ENCODE measurements at regions not wholly inside any gene's neighbourhood (a gene's known extent, or its start where the extent isn't known, plus 50 kb on each side); places are given as distances from the start of the nearest gene placed in this dataset.

DNA sequence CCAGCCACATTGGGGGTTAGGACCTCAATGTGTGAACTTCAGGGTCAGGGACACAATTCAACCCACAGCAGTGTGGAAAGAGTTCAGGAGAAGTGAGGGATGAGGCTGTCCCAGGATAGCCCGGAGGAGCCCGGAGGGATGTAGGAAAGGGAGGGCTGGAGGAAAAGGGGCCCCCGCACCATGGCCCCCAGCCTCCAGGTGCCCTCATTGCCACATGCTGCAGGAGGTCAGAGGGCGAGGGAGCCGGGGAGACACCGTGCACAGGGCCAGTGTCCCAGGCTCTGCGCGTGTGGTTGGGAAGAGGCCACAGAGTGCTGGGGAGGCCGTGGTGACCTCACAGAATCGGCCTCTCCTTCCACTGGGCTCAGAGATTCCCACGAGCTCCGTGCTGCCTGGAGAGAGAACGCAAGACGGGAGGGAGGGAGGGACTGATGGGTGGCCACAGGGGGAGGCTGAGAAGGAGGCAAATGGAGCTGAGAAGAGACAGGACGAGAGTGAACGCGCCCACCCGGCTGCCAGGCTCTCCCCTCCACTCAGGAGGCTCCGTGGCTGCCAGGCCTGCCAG lies 215.1 kb downstream of the DLL1 start:
- no peak overlapping the region for H3K27ac ChIP-seq (ENCODE audit: low read depth in 1 of 2, low read length in 1 of 2)
- peaks cover 0 to 5% (median 0%) of the 10 kb centered on the region in 4 donors for H3K9me3 ChIP-seq (ENCODE audit: control insufficient read depth in 4 of 4, insufficient read depth in 3 of 4, low read length in 3 of 4)
- DNase-seq = peak in 1 of 3 donors; percentile 12
- H3K27me3 ChIP-seq (ENCODE audit: control insufficient read depth in 3 of 3, insufficient read depth in 3 of 3, low read length in 2 of 3) = peaks cover 0 to 21% (median 4%) of the 10 kb centered on the region in 3 donors
- H3K4me3 ChIP-seq = no peak overlapping the region
- TF ChIP-seq, protein P1, sequence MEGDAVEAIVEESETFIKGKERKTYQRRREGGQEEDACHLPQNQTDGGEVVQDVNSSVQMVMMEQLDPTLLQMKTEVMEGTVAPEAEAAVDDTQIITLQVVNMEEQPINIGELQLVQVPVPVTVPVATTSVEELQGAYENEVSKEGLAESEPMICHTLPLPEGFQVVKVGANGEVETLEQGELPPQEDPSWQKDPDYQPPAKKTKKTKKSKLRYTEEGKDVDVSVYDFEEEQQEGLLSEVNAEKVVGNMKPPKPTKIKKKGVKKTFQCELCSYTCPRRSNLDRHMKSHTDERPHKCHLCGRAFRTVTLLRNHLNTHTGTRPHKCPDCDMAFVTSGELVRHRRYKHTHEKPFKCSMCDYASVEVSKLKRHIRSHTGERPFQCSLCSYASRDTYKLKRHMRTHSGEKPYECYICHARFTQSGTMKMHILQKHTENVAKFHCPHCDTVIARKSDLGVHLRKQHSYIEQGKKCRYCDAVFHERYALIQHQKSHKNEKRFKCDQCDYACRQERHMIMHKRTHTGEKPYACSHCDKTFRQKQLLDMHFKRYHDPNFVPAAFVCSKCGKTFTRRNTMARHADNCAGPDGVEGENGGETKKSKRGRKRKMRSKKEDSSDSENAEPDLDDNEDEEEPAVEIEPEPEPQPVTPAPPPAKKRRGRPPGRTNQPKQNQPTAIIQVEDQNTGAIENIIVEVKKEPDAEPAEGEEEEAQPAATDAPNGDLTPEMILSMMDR (IDR thresholded peaks at IDR 0.05; ENCODE audit: control extremely low read depth, extremely low read depth) = no peak
- WGBS, 2 donors = 68 to 79% methylated on average over 19 of the region's 19 CpGs
- H3K4me1 ChIP-seq (ENCODE audit: control insufficient read depth in 5 of 5, insufficient read depth in 5 of 5, low read length in 5 of 5) = no peaks in the 10 kb centered on the region
- no peak overlapping the region for H3K9ac ChIP-seq (ENCODE audit: insufficient read depth in 1 of 2, low read length in 2 of 2)
- ATAC-seq (ENCODE audit: insufficient read depth, low FRiP score) = no peak
- H3K36me3 ChIP-seq (ENCODE audit: control insufficient read depth in 4 of 4, insufficient read depth in 4 of 4, low read length in 4 of 4) = no peaks in the 10 kb centered on the region

DNA sequence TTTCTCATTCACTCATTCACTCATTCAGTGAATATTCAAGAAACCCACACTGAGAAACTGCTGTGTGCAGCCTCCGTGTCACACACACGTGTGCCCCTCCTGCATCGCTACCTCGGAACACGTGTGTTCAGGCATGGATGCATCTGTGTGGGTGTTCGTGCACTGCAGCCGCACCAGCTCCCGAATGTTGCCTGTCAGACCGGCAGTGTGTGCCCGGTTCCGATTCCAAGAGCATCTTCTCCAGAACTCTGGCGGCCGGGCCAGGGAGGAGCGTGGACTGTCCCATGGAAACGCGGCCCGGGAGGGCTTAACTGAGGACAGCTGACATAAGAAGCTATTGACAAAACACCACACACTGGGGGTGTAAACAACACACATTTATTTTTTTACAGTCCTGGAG lies 216.0 kb downstream of the DLL1 start:
- 95 to 96% methylated on average over 17 of the region's 17 CpGs for whole genome bisulfite sequencing, 2 donors
- Histone ChIP-seq H3K9me3 (ENCODE audit: control insufficient read depth in 4 of 4, insufficient read depth in 3 of 4, low read length in 3 of 4) (peaks cover 0 to 5% (median 0%) of the 10 kb centered on the region in 4 donors), H3K36me3 (ENCODE audit: control insufficient read depth in 4 of 4, insufficient read depth in 4 of 4, low read length in 4 of 4) (no peaks in the 10 kb centered on the region), H3K27ac (ENCODE audit: low read depth in 1 of 2, low read length in 1 of 2) (no peak overlapping the region), H3K4me3 (no peak overlapping the region), H3K27me3 (ENCODE audit: control insufficient read depth in 3 of 3, insufficient read depth in 3 of 3, low read length in 2 of 3) (peaks cover 0 to 16% (median 1%) of the 10 kb centered on the region in 3 donors), H3K4me1 (ENCODE audit: control insufficient read depth in 5 of 5, insufficient read depth in 5 of 5, low read length in 5 of 5) (no peaks in the 10 kb centered on the region), H3K9ac (ENCODE audit: insufficient read depth in 1 of 2, low read length in 2 of 2) (no peak overlapping the region)
- TF ChIP-seq, protein P1 (IDR thresholded peaks at IDR 0.05; ENCODE audit: control extremely low read depth, extremely low read depth) = no peak
- DNase-seq = no peak
- no peak for ATAC-seq (ENCODE audit: insufficient read depth, low FRiP score)

DNA sequence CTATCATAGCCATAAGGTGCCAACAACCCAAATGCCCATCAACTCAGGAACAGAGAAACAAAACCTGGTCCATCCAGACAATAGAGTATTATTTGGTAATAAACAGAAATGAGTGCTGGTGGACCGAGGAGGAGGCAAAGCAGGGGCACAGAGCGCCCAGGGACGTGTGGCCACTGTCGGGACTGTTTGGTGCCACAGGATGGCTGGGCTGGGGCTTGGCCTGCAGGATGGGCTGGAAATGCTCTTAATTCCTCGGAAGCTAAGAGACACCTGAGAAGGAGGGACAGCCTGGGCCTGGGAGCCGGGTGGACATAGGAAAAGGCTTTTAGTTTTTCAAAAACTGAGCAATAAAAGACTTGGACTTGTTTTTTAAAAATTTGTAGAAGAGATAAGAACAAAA lies 216.4 kb downstream of the DLL1 start:
- no peak for DNase-seq
- TF ChIP-seq, protein P1 (IDR thresholded peaks at IDR 0.05; ENCODE audit: control extremely low read depth, extremely low read depth) = no peak
- Histone ChIP-seq H3K27ac (ENCODE audit: low read depth in 1 of 2, low read length in 1 of 2) (no peak overlapping the region), H3K27me3 (ENCODE audit: control insufficient read depth in 3 of 3, insufficient read depth in 3 of 3, low read length in 2 of 3) (peaks cover 0 to 12% (median 0%) of the 10 kb centered on the region in 3 donors), H3K9me3 (ENCODE audit: control insufficient read depth in 4 of 4, insufficient read depth in 3 of 4, low read length in 3 of 4) (peaks cover 0 to 5% (median under 1%) of the 10 kb centered on the region in 4 donors), H3K9ac (ENCODE audit: insufficient read depth in 1 of 2, low read length in 2 of 2) (no peak overlapping the region), H3K36me3 (ENCODE audit: control insufficient read depth in 4 of 4, insufficient read depth in 4 of 4, low read length in 4 of 4) (no peaks in the 10 kb centered on the region), H3K4me3 (no peak overlapping the region), H3K4me1 (ENCODE audit: control insufficient read depth in 5 of 5, insufficient read depth in 5 of 5, low read length in 5 of 5) (no peaks in the 10 kb centered on the region)
- 90 to 92% methylated on average over 6 of the region's 6 CpGs for WGBS, 2 donors
- no peak for ATAC-seq (ENCODE audit: insufficient read depth, low FRiP score)

DNA sequence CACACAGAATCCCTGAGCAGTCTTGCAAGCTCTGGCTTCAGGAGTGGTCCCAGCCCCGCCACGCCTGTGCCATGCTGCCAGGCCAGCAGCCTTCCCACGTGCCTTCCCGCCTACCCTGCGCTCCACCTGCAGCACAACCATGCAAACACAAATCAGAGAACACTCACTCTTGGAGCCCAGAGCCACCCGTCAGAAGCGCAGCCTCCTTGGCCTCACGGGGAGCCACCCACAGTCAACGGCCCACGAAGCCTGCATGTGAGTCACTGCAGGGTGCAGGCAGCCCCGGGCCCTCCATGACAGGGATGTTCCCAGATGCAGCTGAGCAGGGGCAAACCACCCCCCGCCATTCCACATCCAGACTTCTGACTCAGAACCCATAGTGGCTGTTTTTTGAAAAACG lies 217.0 kb downstream of the DLL1 start:
- DNase-seq (no peak), ATAC-seq (ENCODE audit: insufficient read depth, low FRiP score) (no peak)
- Histone ChIP-seq H3K9me3 (ENCODE audit: control insufficient read depth in 4 of 4, insufficient read depth in 3 of 4, low read length in 3 of 4) (peaks cover 0 to 4% (median 0%) of the 10 kb centered on the region in 4 donors), H3K9ac (ENCODE audit: insufficient read depth in 1 of 2, low read length in 2 of 2) (no peak overlapping the region), H3K27me3 (ENCODE audit: control insufficient read depth in 3 of 3, insufficient read depth in 3 of 3, low read length in 2 of 3) (peaks cover 0 to 12% (median 0%) of the 10 kb centered on the region in 3 donors), H3K4me3 (no peak overlapping the region), H3K36me3 (ENCODE audit: control insufficient read depth in 4 of 4, insufficient read depth in 4 of 4, low read length in 4 of 4) (no peaks in the 10 kb centered on the region), H3K27ac (ENCODE audit: low read depth in 1 of 2, low read length in 1 of 2) (no peak overlapping the region), H3K4me1 (ENCODE audit: control insufficient read depth in 5 of 5, insufficient read depth in 5 of 5, low read length in 5 of 5) (no peaks in the 10 kb centered on the region)
- TF ChIP-seq, protein P1 (IDR thresholded peaks at IDR 0.05; ENCODE audit: control extremely low read depth, extremely low read depth) = no peak
- WGBS, 2 donors = 88 to 89% methylated on average over 13 of the region's 13 CpGs

Data from lung (tissue), 11 donors.